NCI-H2029 (cell line): ENCODE measurements at regions not wholly inside any gene's neighbourhood (a gene's known extent, or its start where the extent isn't known, plus 50 kb on each side); places are given as distances from the start of the nearest gene placed in this dataset.

Experiments used
- DNase-seq: peaks from one replicate; lab custom pipeline; 2025; lab: John Stamatoyannopoulos, UW

GRCh38 chr19:30153326-30154210, 211.5 kb downstream of the URI1 start:
- no peak for DNase-seq

GRCh38 chr19:30154410-30154809, 212.4 kb downstream of the URI1 start:
- DNase-seq: no peak

GRCh38 chr19:30155381-30156200, 213.6 kb downstream of the URI1 start:
- DNase-seq: no peak

- DNase-seq: no peak
Observed at GRCh38 chr19:30156646-30157045, 214.6 kb downstream of the URI1 start.

- DNase-seq: no peak
Observed at GRCh38 chr19:30158067-30158892, 213.9 kb upstream of the ZNF536 start.

GRCh38 chr19:30158893-30159245, 213.3 kb upstream of the ZNF536 start:
- DNase-seq: no peak

- DNase-seq: no peak
Observed at GRCh38 chr19:30159636-30160035, 212.5 kb upstream of the ZNF536 start.

- no peak for DNase-seq
Observed at GRCh38 chr19:30160426-30160825, 211.8 kb upstream of the ZNF536 start.

GRCh38 chr19:30161021-30161655, 211.0 kb upstream of the ZNF536 start:
- no peak for DNase-seq

GRCh38 chr19:30161770-30162169, 210.4 kb upstream of the ZNF536 start:
- no peak for DNase-seq

- no peak for DNase-seq
Observed at GRCh38 chr19:30162718-30163117, 209.5 kb upstream of the ZNF536 start.

GRCh38 chr19:30163663-30164062, 208.5 kb upstream of the ZNF536 start:
- no peak for DNase-seq

- no peak for DNase-seq
Observed at GRCh38 chr19:30165228-30165813, 206.9 kb upstream of the ZNF536 start.

GRCh38 chr19:30167206-30167868, 204.8 kb upstream of the ZNF536 start:
- DNase-seq: no peak

- no peak for DNase-seq
Observed at GRCh38 chr19:30167976-30168635, 204.1 kb upstream of the ZNF536 start.

- no peak for DNase-seq
Observed at GRCh38 chr19:30168760-30169159, 203.4 kb upstream of the ZNF536 start.

GRCh38 chr19:30169196-30169900, 202.8 kb upstream of the ZNF536 start:
- DNase-seq: no peak

GRCh38 chr19:30170081-30170480, 202.1 kb upstream of the ZNF536 start:
- DNase-seq: no peak

- no peak for DNase-seq
Observed at GRCh38 chr19:30170495-30171137, 201.6 kb upstream of the ZNF536 start.
